ENCODE measurements at regions not wholly inside any gene's neighbourhood (a gene's known extent, or its start where the extent isn't known, plus 50 kb on each side); places are given as distances from the start of the nearest gene placed in this dataset.
"Not testable (repeated sequence)": the region's sequence is repeated elsewhere in the genome, so short reads cannot be mapped to it uniquely, and the experiment has no call there.

DNA sequence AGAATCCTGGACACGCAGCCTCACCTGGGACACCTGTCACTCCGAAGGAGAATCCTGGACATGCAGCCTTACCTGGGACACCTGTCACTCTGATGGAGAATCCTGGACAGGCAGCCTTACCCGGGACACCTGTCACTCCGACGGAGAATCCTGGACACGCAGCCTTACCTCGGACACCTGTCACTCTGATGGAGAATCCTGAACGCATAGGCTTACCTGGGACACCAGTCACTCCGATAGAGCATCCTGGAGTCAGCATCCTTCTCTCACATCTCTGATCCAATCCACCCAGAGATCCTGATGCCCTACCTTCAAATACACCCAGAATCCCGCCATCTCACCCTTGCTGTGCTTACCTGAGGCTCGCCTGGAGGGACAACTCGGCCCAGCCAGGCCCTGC, 154.9 kb downstream of the NDUFA10 start:
- in situ Hi-C loops (cut with HindIII; ENCODE audit: low sequenced_read_pairs) = no loop called here
- DNase-seq (ENCODE audit: low read depth) = no peak
- H3K4me3 ChIP-seq (ENCODE audit: low read depth, low read length) = no peak overlapping the region
- no peak for TF ChIP-seq CTCF (IDR thresholded peaks at IDR 0.05; ENCODE audit: low read depth, low read length, missing control alignments)

DNA sequence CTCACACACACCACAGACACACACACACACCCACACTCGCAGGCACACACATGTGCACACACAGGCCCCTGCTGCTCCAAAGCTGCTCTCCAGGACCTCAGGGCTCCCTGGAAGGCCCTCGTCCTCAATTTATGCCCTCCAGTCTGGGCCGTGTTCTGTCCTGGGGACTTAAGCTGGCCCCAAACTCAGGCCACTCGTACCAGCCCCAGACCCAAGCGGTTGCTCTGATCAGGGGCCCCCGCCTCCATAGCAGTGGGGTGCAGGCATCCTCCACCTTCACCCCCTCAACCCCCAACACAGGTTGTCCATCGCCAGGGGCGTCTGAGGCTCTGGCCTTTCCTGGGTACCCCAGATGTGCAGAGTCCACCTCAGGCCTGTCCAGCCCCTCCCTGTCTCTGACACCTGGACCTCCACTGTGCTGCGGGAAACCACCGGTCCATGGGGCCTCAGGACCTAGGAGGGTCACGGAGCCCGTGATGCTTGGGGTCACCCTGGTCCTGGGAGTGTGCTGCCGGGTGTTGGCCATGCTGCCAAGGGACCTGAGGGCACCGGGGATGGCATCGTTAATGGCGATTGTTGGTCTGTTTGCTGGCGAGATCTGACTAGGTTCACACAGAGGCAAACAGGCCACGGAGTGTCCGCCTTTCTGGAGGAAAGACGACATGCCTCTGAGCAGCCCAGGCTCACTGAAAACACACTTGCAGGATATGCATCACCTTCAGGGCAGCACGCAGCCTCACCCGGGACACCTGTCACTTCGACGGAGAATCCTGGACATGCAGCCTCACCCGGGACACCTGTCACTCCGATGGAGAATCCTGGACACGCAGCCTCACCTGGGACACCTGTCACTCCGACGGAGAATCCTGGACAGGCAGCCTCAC, 155.6 kb downstream of the NDUFA10 start:
- in situ Hi-C loops (cut with HindIII; ENCODE audit: low sequenced_read_pairs) = no loop called here
- TF ChIP-seq CTCF (IDR thresholded peaks at IDR 0.05; ENCODE audit: low read depth, low read length, missing control alignments) = no peak
- H3K4me3 ChIP-seq (ENCODE audit: low read depth, low read length) = no peak overlapping the region
- no peak for DNase-seq (ENCODE audit: low read depth)

GRCh38 chr2:239868556-239869181, 156.5 kb downstream of the NDUFA10 start:
- in situ Hi-C loops (cut with HindIII; ENCODE audit: low sequenced_read_pairs) = no loop called here
- H3K4me3 ChIP-seq (ENCODE audit: low read depth, low read length) = no peak overlapping the region
- no peak for DNase-seq (ENCODE audit: low read depth)
- no peak for TF ChIP-seq CTCF (IDR thresholded peaks at IDR 0.05; ENCODE audit: low read depth, low read length, missing control alignments)

DNA sequence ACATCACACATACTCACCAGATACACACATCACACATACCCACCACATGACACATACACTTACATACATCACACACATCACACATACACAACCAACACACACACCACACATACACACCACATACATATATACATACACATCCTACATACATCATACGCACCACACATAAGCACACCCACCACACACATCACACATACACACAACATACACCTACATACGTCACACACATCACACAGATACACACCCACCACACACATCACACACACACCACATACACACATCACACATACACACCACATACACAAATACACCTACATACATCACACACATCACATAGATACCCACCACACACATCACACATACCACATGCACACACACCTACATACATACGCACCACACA, 158.4 kb downstream of the NDUFA10 start:
- TF ChIP-seq CTCF (IDR thresholded peaks at IDR 0.05; ENCODE audit: low read depth, low read length, missing control alignments) = no peak
- DNase-seq (ENCODE audit: low read depth) = no peak
- in situ Hi-C loops (cut with HindIII; ENCODE audit: low sequenced_read_pairs) = no loop called here
- H3K4me3 ChIP-seq (ENCODE audit: low read depth, low read length) = no peak overlapping the region

DNA sequence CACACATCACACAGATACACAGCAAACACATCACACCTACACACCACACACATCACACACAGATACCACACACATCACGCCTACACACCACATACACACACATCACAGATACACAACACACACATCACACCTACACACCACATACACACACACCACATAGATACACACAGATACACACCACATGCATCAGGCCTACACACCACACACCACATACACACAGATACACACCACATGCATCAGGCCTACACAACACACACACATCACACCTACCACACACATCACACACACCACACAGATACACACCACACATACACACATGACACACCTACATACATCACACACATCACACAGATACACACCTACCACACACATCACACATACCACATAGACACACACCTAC, 158.8 kb downstream of the NDUFA10 start:
- H3K4me3 ChIP-seq (ENCODE audit: low read depth, low read length) = no peak overlapping the region
- in situ Hi-C loops (cut with HindIII; ENCODE audit: low sequenced_read_pairs) = no loop called here
- DNase-seq (ENCODE audit: low read depth) = no peak
- TF ChIP-seq CTCF (IDR thresholded peaks at IDR 0.05; ENCODE audit: low read depth, low read length, missing control alignments) = no peak

DNA sequence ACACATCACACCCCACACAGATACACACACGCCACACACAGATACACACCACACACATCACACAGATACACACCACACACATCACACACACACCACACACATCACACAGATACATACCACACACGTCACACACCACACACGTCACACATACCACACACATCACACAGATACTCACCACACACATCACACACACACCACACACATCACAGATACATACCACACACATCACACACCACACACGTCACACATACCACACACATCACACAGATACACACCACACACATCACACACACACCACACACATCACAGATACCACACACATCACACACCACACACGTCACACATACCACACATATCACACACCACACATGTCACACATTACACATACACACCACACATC, 159.3 kb downstream of the NDUFA10 start:
- H3K4me3 ChIP-seq (ENCODE audit: low read depth, low read length); DNase-seq (ENCODE audit: low read depth); in situ Hi-C loops (cut with HindIII; ENCODE audit: low sequenced_read_pairs): not testable (repeated sequence)

GRCh38 chr2:239865059-239865639, 160.0 kb downstream of the NDUFA10 start:
- in situ Hi-C loops (cut with HindIII; ENCODE audit: low sequenced_read_pairs) = no loop called here
- DNase-seq (ENCODE audit: low read depth) = no peak
- no peak for TF ChIP-seq CTCF (IDR thresholded peaks at IDR 0.05; ENCODE audit: low read depth, low read length, missing control alignments)
- no peak overlapping the region for H3K4me3 ChIP-seq (ENCODE audit: low read depth, low read length)
